ENCODE measurements at regions not wholly inside any gene's neighbourhood (a gene's known extent, or its start where the extent isn't known, plus 50 kb on each side); places are given as distances from the start of the nearest gene placed in this dataset.

- no peak for DNase-seq (ENCODE audit: low read depth)
- H3K4me3 ChIP-seq (ENCODE audit: low read length): no peak overlapping the region
- peak; percentile 26 for TF ChIP-seq CTCF (conservative IDR thresholded peaks at IDR 0.05; ENCODE audit: low read depth, low read length)
These were observed 128.0 kb upstream of the GYPC start for GRCh38 chr2:126527836-126528490.

- no peak overlapping the region for H3K4me3 ChIP-seq (ENCODE audit: low read length)
- no peak for TF ChIP-seq CTCF (conservative IDR thresholded peaks at IDR 0.05; ENCODE audit: low read depth, low read length)
These were observed 124.9 kb upstream of the GYPC start for GRCh38 chr2:126531029-126531428.

GRCh38 chr2:126534478-126534877 lies 121.5 kb upstream of the GYPC start:
- no peak for DNase-seq (ENCODE audit: low read depth)
- no peak for TF ChIP-seq CTCF (conservative IDR thresholded peaks at IDR 0.05; ENCODE audit: low read depth, low read length)
- H3K4me3 ChIP-seq (ENCODE audit: low read length): no peak overlapping the region

More at GRCh38 chr2:126531029-126531428, 124.9 kb upstream of the GYPC start:
- DNase-seq (ENCODE audit: low read depth): no peak

- no peak overlapping the region for H3K4me3 ChIP-seq (ENCODE audit: low read length)
- TF ChIP-seq CTCF (conservative IDR thresholded peaks at IDR 0.05; ENCODE audit: low read depth, low read length): no peak
- no peak for DNase-seq (ENCODE audit: low read depth)
These were observed 120.5 kb upstream of the GYPC start for GRCh38 chr2:126535408-126535807.

- no peak overlapping the region for H3K4me3 ChIP-seq (ENCODE audit: low read length)
- no peak for DNase-seq (ENCODE audit: low read depth)
- no peak for TF ChIP-seq CTCF (conservative IDR thresholded peaks at IDR 0.05; ENCODE audit: low read depth, low read length)
These were observed 119.3 kb upstream of the GYPC start for GRCh38 chr2:126536605-126537200.

GRCh38 chr2:126539101-126539500 lies 116.9 kb upstream of the GYPC start:
- no peak for DNase-seq (ENCODE audit: low read depth)
- no peak overlapping the region for H3K4me3 ChIP-seq (ENCODE audit: low read length)
- no peak for TF ChIP-seq CTCF (conservative IDR thresholded peaks at IDR 0.05; ENCODE audit: low read depth, low read length)

- no peak overlapping the region for H3K4me3 ChIP-seq (ENCODE audit: low read length)
- no peak for TF ChIP-seq CTCF (conservative IDR thresholded peaks at IDR 0.05; ENCODE audit: low read depth, low read length)
- no peak for DNase-seq (ENCODE audit: low read depth)
These were observed 113.7 kb upstream of the GYPC start for GRCh38 chr2:126542247-126542646.
